Stimulated activated CD4-positive, alpha-beta T cell treated with anti-CD3 and anti-CD28 coated beads, Interleukin-1b, Interleukin-23, amount 100 ng/mL, for 1 hour (primary cell): ENCODE measurements at regions not wholly inside any gene's neighbourhood (a gene's known extent, or its start where the extent isn't known, plus 50 kb on each side); places are given as distances from the start of the nearest gene placed in this dataset.
"Not testable (repeated sequence)": the region's sequence is repeated elsewhere in the genome, so short reads cannot be mapped to it uniquely, and the experiment has no call there.

ENCODE experiments used
- DNase-seq, 2 donors: peaks; one replicate each; pipeline ENCODE4 v3.0.0-alpha.2; 2020; ENCODE audit warnings: low read depth in 2 of 2

GRCh38 chr3:102302020-102302419 lies 132.8 kb upstream of the ZPLD1 start:
- DNase-seq: no peak

GRCh38 chr3:102304550-102304949 lies 130.3 kb upstream of the ZPLD1 start:
- DNase-seq: no peak

DNA sequence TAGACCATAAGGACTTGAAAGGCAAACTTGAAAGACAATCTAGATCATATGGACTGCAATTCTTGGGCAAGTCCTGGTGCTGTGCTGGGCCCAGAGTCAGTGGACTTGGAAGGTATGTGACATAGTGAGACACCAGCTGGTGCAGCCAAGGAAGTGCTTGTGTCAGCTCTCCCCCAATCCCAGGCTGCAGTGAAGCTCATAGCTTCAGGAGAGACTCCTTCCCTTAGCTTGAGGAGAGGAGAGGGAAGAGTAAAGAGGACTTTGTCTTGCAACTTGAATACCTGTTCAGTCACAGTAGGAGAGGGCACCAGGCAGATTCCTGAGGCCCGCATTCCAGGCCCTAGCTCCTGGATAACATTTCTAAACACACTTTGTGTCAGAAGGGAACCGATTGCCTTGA lies 127.4 kb upstream of the ZPLD1 start:
- no peak for DNase-seq

- no peak for DNase-seq
Observed at GRCh38 chr3:102329066-102329465, 105.7 kb upstream of the ZPLD1 start.

- no peak for DNase-seq
Observed at GRCh38 chr3:102329561-102329960, 105.3 kb upstream of the ZPLD1 start.

DNA sequence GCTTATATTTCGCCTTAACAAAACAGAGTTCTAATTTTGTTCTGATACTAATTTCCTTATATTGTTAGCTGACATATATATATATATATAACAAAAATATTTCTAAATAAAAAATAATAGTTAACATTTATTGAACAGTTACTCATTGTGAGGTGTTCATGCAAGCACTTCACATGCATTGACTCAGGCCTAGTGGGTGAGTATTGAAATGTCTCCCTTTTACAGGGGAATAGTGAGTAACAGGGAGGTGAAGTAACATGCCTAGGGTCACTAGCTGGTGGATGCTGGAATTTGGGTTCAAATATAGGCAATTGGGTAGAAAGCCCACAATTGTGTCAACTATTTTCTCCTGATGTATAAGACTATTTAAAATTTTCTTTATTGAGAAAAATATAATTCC lies 102.6 kb upstream of the ZPLD1 start:
- DNase-seq: no peak

DNA sequence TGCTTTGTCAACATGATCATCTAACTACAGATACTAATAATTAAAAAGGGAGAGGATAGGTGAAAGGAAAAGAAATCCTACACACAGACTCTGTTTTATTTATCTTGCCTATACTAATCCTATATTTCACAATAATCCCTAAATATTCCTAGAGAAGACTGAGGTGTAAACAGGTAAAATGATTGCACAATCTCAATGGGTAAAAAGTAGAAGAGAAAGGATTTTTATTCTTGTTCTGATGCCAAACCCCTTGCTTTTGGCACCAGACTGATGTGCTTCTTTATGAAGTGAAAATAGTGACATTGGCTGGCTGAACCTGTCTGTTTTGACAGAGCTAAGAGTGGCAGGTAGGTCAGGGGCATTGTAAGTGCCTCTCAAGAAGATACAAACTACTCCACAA lies 101.9 kb upstream of the ZPLD1 start:
- DNase-seq: no peak

GRCh38 chr3:102336130-102336529 lies 98.7 kb upstream of the ZPLD1 start:
- no peak for DNase-seq

GRCh38 chr3:102339671-102340070 lies 95.1 kb upstream of the ZPLD1 start:
- DNase-seq: no peak

- DNase-seq: no peak
Observed at GRCh38 chr3:102346897-102347296, 87.9 kb upstream of the ZPLD1 start.

- no peak for DNase-seq
Observed at GRCh38 chr3:102348904-102349303, 85.9 kb upstream of the ZPLD1 start.

- no peak for DNase-seq
Observed at GRCh38 chr3:102353148-102353547, 81.7 kb upstream of the ZPLD1 start.

DNA sequence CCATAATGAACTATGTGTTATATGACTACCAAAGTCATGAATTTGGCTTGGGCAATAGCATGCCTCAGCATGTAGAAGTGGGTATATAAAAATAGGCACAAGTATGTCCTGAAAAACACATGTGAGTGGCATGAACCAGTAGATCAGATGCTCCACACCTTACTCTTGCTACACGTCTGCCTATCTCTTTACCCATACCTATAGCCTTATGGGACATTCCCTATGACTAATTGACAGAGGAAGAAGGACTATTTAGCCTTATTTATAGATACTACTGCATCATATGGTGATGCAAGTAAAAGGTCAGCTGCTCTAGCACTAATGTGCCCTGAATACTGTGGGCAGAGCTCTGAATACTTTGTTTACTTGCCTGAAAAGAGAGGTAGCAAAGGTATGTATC lies 81.0 kb upstream of the ZPLD1 start:
- no peak for DNase-seq

DNA sequence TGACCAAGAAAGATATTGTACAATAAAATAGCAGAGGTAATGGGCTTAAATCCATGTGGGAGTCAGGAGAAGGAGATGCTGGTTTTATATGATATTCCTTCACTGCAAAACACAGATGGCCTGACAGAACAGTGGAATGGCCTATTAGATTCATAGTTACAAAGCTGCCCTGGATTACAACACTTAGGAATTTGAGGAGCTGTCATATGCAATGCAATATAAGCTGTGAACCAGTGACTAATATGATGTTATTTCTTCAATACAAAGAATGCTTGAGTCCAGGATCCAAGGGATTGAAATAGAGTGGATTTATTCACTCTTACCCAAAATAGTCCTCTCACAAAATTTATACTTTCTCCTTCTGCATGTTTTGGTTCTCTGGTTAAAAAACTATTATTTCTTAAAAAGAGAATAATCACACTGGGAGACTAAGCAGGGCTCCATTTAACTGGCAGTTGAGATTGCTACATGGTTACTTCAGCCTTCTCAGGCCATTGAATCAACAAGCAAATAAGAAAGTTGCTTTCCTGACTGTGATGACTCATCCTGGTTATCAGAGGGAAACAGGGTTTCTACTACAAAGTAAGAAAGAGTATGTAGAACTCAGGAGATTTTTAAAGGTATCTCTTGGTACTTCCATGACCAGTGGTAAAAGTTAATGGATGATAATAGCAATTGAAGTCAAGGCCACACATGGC lies 79.8 kb upstream of the ZPLD1 start:
- no peak for DNase-seq

- no peak for DNase-seq
Observed at GRCh38 chr3:102356506-102356905, 78.3 kb upstream of the ZPLD1 start.

GRCh38 chr3:102357313-102357712 lies 77.5 kb upstream of the ZPLD1 start:
- DNase-seq: not testable (repeated sequence)

DNA sequence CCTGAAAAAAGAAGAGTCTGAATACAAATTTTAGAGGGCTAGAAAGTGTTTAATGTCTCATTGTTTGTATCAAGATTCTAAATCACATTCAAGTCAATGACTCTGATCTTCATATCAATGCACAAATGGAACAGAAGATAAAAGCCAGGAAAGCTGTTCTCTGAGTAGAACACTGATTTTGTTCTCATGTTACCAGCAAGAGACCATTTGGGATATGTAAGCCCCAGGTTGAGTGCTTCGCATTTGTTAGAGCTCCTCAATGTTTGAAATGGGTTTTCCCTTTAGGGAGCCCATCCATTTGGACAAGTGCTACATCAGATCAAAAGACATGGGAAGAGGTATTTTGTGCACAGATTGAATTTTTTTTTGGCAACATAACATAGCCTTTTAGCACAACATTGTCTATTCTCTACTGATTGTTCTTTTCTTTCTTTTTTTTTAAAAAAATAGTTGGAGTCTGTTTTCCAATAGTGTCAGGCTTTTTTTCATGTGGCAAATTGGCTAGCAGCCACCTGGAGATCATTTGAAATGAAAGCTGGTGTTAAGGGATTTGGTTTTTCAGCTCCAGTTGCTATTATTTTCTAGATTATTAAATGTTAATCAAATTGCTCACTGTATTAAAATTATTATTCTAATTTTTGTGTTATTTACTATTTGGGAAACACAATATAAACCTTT lies 74.5 kb upstream of the ZPLD1 start:
- no peak for DNase-seq

DNA sequence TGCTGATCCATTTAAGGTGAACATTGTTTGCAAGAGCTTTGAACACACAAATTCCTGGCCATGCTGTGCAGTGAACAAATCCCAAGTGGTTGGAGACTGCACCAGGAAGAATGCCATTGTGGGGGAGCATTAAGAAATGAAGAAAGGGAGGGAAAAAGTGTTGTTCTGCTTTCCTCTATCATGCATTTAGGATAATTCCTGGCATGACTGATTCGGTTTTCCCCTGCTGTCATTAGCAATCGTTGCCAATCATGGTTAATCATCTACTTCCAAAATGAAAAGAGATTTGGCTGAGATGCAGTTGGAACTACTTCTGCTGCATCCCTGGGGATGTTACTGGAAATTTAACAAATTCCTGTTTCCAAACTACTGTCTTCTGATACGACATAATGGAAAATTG lies 73.7 kb upstream of the ZPLD1 start:
- DNase-seq: no peak

DNA sequence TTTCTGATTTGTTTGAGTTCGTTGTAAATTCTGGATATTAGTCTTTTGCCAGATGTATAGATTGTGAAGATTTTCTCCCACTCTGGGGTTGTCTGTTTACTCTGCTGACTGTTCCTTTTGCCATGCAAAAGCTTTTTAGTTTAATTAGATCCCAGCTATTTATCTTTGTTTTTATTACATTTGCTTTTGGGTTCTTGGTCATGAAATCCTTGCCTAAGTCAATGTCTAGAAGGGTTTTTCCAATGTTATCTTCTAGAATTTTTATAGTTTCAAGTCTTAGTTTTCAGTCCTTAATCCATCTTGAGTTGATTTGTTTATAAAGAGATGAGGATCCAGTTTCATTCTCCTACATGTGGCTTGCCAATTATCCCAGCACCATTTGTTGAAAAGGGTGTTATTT lies 68.7 kb upstream of the ZPLD1 start:
- not testable (repeated sequence) for DNase-seq

DNA sequence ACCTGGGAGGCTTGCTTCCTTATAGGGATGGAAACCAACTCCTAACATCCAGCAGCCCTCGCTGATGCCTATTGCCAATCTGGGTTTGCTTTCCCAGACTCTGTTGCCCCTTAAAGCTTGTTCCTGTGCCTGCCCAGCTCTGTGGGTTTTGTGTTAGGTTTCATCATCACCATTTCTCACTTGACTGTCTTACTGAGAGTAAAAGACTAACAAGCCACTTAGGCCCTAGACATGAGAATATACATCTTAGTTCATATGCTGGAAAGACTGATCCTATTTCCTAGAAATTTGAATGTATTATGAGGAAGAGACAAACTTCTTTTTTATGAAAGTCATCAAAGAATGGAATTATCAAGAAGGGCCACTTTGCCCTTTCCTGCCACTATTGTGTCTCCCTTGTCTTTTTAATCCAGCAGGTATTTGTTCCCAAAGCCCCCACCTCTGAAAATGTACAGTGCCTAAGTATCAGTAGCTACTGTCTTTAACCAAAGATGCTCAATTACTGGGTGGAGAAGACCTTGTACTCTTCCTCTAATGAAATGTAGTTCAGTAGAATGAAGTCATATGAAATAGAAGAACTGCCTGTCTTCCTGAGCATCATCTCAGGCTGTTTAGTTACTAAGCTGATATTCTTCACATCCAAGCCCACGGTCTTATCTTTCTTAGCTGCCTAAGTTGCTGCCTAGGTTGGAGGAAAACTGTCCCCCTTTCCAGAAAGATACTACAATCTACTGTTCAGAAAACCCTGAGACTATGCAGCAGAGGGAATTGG lies 59.8 kb upstream of the ZPLD1 start:
- no peak for DNase-seq

DNA sequence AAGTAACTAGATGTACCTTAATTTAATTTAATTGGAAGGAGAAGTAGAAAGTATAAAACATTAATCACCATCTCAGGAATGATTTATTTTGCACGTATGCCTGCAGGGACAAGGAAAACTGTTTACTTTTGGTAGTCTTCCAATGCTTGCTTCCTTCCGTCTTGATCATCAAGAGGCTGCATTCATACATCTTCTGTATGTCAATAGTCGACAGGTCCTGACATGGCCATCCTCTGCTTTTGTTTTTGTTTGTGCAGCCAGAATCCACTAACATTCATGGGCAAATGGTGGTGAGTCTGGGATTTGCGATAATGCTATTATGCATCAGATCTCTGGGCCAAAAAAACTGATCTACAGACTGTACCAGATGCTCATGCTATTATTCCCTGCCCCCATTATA lies 56.6 kb upstream of the ZPLD1 start:
- no peak for DNase-seq

- DNase-seq: not testable (repeated sequence)
Observed at GRCh38 chr3:102382201-102382600, 52.6 kb upstream of the ZPLD1 start.
